Skeletal muscle tissue (tissue), 3 donors: ENCODE measurements at regions not wholly inside any gene's neighbourhood (a gene's known extent, or its start where the extent isn't known, plus 50 kb on each side); places are given as distances from the start of the nearest gene placed in this dataset.
"Not testable (repeated sequence)": the region's sequence is repeated elsewhere in the genome, so short reads cannot be mapped to it uniquely, and the experiment has no call there.

Source experiments
- H3K27ac ChIP-seq: one replicate; pipeline ENCODE4 v1.7.0; 2013; ENCODE audit warnings: mild to moderate bottlenecking, low read depth, low read length, inconsistent platforms
- H3K27me3 ChIP-seq, 3 donors: one replicate each; pipeline ENCODE4 v1.7.0; 2013; ENCODE audit warnings: low read length in 3 of 3; ENCODE audit not compliant: control insufficient read depth in 3 of 3, insufficient read depth in 3 of 3
- H3K36me3 ChIP-seq, 3 donors: one replicate each; pipeline ENCODE4 v1.7.0; 2013; ENCODE audit warnings: low read length in 3 of 3; ENCODE audit not compliant: control insufficient read depth in 3 of 3, insufficient read depth in 3 of 3
- H3K4me1 ChIP-seq, 3 donors: one replicate each; pipeline ENCODE4 v1.7.0; 2013; ENCODE audit warnings: low read length in 3 of 3, mild to moderate bottlenecking in 3 of 3; ENCODE audit not compliant: control insufficient read depth in 3 of 3, insufficient read depth in 3 of 3
- H3K4me3 ChIP-seq, 3 donors: one replicate each; pipeline ENCODE4 v1.7.0; 2013; ENCODE audit warnings: low read length in 3 of 3
- H3K9ac ChIP-seq, 3 donors: one replicate each; pipeline ENCODE4 v1.7.0; 2013; ENCODE audit warnings: low read length in 3 of 3, mild to moderate bottlenecking in 3 of 3, moderate library complexity in 2 of 3, low read depth in 1 of 3
- H3K9me3 ChIP-seq, 3 donors: one replicate each; pipeline ENCODE4 v1.7.0; 2013; ENCODE audit warnings: low read length in 3 of 3; ENCODE audit not compliant: control insufficient read depth in 3 of 3
- donor health status: Osteomylitis.

DNA sequence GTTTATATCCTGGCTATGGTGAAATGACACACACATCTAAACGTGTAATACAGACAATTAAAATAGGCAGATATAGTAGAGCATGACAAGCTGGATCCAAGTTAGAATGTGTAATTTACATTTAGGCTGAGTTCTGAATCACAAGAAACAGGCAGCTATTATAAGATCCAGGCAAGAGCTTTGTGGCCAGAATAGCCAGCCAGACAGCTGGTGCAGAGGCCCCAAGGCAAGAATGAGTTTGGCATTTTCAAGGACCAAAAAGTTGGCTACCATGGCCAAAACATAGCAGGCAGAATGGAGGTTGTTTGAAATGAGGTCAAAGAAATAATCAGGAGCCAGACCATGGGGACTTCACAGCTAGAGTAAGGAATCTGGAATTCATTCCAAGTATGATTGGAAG lies 281.7 kb downstream of the MTERF1 start:
- no peak overlapping the region for H3K4me3 ChIP-seq
- H3K9ac ChIP-seq: no peak overlapping the region
- no peaks in the 10 kb centered on the region for H3K9me3 ChIP-seq
- H3K36me3 ChIP-seq: no peaks in the 10 kb centered on the region
- H3K4me1 ChIP-seq: no peaks in the 10 kb centered on the region
- H3K27ac ChIP-seq: no peak overlapping the region
- H3K27me3 ChIP-seq: no peaks in the 10 kb centered on the region

DNA sequence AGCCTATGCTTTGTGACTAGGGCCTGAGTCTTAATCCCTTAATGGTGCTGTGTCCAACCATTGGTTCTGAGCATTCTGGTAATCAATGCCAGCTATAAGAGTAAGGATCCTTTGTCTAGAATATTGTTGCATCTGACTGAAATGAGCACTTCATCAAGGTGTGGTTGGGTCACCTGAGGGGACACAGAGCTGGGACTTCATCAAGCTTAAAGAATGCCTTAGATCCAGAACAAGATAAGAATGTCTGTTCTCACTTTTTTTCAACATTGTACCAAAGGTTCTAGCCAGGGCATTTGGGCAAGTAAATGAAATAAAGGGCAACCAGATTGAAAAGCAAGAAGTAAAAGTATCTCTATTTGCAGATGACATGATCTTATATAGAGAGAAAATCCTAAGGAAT lies 280.4 kb downstream of the MTERF1 start:
- Histone ChIP-seq H3K9me3 (no peaks in the 10 kb centered on the region), H3K36me3 (no peaks in the 10 kb centered on the region), H3K9ac (no peak overlapping the region), H3K27ac (no peak overlapping the region), H3K4me3 (no peak overlapping the region), H3K4me1 (no peaks in the 10 kb centered on the region), H3K27me3 (no peaks in the 10 kb centered on the region)

- Histone ChIP-seq H3K36me3 (no peaks in the 10 kb centered on the region), H3K4me1 (no peaks in the 10 kb centered on the region), H3K9ac (no peak overlapping the region), H3K27ac (no peak overlapping the region), H3K9me3 (no peaks in the 10 kb centered on the region), H3K27me3 (no peaks in the 10 kb centered on the region), H3K4me3 (no peak overlapping the region)
Observed at GRCh38 chr7:91603707-91604106, 276.8 kb downstream of the MTERF1 start.

- Histone ChIP-seq H3K4me3 (no peak overlapping the region), H3K27me3 (no peaks in the 10 kb centered on the region), H3K9me3 (peaks cover 0 to 4% (median 0%) of the 10 kb centered on the region in 3 donors), H3K4me1 (no peaks in the 10 kb centered on the region), H3K9ac (no peak overlapping the region), H3K27ac (no peak overlapping the region), H3K36me3 (no peaks in the 10 kb centered on the region)
Observed at GRCh38 chr7:91608606-91609005, 271.9 kb downstream of the MTERF1 start.

DNA sequence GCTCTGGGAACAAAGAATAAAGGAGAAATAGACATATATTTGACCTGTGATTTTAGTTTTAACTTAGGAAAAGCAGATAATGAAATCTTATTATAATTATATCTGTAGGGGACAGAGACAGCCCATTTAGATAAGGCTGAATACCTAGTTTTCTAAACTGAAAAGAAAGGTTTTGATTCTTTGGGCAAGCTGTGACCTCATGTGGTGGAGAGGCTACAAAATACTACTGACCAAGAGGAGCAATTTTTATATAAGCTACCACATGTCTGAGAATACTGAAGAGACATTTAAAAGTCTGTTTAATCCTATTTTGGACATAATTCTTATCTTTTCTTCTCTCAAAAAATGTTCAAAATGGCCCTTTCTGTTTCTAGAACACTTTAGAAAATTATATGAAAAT lies 271.0 kb downstream of the MTERF1 start:
- Histone ChIP-seq H3K27ac (no peak overlapping the region), H3K36me3 (no peaks in the 10 kb centered on the region), H3K4me3 (no peak overlapping the region), H3K4me1 (no peaks in the 10 kb centered on the region), H3K9ac (no peak overlapping the region), H3K27me3 (no peaks in the 10 kb centered on the region), H3K9me3 (peaks cover 0 to 4% (median 0%) of the 10 kb centered on the region in 3 donors)

DNA sequence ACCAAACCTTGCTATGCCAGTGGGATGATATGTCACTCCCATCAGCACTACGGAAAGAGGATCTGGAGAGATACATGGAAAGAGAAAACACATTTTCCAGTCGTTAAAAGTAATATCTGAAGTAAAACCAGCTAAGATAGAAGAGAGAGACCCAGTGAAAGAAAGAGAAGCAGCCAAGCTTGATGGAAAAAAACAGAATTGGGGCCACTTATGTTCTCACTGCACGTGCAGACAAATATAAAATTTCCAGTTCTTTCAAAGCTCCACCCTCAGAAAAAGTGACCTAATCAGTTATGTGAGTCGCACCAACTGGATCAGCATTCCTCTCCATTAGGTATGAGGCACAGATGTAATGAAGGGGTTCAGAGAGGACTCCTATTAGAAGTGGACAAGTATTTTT lies 266.1 kb downstream of the MTERF1 start:
- Histone ChIP-seq H3K4me3 (no peak overlapping the region), H3K27me3 (no peaks in the 10 kb centered on the region), H3K27ac (no peak overlapping the region), H3K9me3 (peaks cover 0 to 4% (median 0%) of the 10 kb centered on the region in 3 donors), H3K36me3 (no peaks in the 10 kb centered on the region), H3K4me1 (no peaks in the 10 kb centered on the region), H3K9ac (no peak overlapping the region)

DNA sequence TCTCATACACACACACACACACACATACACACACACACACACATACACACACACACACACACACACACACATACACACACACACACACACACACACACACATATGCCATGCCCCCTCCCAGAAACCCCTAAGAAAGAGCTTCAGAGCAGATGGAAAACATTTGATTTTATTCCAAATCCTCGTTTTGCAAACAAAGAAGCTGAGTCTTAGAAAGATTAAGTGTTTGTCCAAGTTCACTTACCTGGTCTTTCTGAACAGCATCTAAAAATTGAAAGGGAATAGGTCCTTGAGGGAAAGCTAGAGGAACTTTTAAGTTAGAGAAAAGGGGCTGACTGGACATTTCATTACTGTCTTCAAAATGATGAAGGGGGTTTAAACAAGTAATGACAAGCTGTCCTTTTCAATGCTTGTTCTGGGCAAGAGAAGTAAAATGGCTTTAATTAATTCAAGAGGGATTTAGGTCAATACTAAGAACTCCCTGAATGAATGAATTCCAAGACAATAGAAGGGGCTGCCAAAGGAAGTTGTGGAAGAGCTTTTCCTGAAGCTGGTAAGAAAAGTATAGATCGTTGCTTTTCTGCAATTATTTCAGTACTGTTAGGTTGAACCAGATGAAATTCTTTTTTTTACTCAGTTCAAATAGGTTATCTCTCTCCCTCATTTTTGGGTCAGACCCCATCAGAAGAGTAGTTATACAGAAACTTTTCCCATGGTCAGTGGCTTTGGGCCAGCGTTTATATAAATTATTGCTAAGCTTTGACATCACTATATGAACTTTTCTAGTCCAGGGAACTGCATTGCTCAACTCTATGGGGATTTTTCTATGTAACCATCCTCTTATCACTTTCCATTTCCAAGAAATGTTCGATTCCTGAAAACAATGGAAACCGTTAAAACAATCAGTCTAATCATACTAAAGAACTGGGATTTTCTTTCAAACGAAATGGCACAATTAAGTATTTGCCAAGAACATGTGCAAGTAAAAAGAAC lies 261.4 kb downstream of the MTERF1 start:
- Histone ChIP-seq H3K9me3 (no peaks in the 10 kb centered on the region), H3K27me3 (no peaks in the 10 kb centered on the region), H3K9ac (no peak overlapping the region), H3K36me3 (no peaks in the 10 kb centered on the region), H3K27ac (no peak overlapping the region), H3K4me1 (no peaks in the 10 kb centered on the region), H3K4me3 (no peak overlapping the region)

- Histone ChIP-seq H3K9ac (no peak overlapping the region), H3K36me3 (no peaks in the 10 kb centered on the region), H3K27ac (no peak overlapping the region), H3K27me3 (no peaks in the 10 kb centered on the region), H3K9me3 (no peaks in the 10 kb centered on the region), H3K4me1 (no peaks in the 10 kb centered on the region), H3K4me3 (no peak overlapping the region)
Observed at GRCh38 chr7:91620827-91621226, 259.7 kb downstream of the MTERF1 start.

GRCh38 chr7:91627324-91627723 lies 253.2 kb downstream of the MTERF1 start:
- not testable (repeated sequence) for H3K4me1 ChIP-seq, H3K9ac ChIP-seq, H3K9me3 ChIP-seq, H3K27me3 ChIP-seq, H3K4me3 ChIP-seq, H3K36me3 ChIP-seq, H3K27ac ChIP-seq

- Histone ChIP-seq H3K9me3 (no peaks in the 10 kb centered on the region), H3K36me3 (no peaks in the 10 kb centered on the region), H3K4me3 (no peak overlapping the region), H3K27me3 (no peaks in the 10 kb centered on the region), H3K4me1 (no peaks in the 10 kb centered on the region), H3K9ac (no peak overlapping the region), H3K27ac (no peak overlapping the region)
Observed at GRCh38 chr7:91628742-91629141, 251.8 kb downstream of the MTERF1 start.
